ENCODE measurements at regions not wholly inside any gene's neighbourhood (a gene's known extent, or its start where the extent isn't known, plus 50 kb on each side); places are given as distances from the start of the nearest gene placed in this dataset.

- Histone ChIP-seq H4K20me1 (ENCODE audit: low read depth, low read length) (no peaks in the 10 kb centered on the region), H3K36me3 (ENCODE audit: low read length) (no peaks in the 10 kb centered on the region), H3K27me3 (ENCODE audit: low read length) (no peaks in the 10 kb centered on the region), H3K27ac (ENCODE audit: low read depth, low read length) (no peak overlapping the region), H3K9ac (ENCODE audit: low read length) (no peak overlapping the region), H3K9me3 (ENCODE audit: insufficient read depth, low read length) (peaks cover 8% of the 10 kb centered on the region; the same call in 1 of the 2 replicates), H3K4me3 (ENCODE audit: insufficient read depth, low read length, poor library complexity, severe bottlenecking) (no peak overlapping the region), H3F3A (ENCODE audit: insufficient read depth) (no peaks in the 10 kb centered on the region), H3K4me2 (ENCODE audit: low read depth, low read length, poor library complexity, severe bottlenecking) (no peak overlapping the region), H3K9me2 (replicated peaks; ENCODE audit: insufficient read depth, low read length) (no peaks in the 10 kb centered on the region), H3K79me2 (ENCODE audit: insufficient read depth, low read length) (no peaks in the 10 kb centered on the region), H2AFZ (ENCODE audit: low read depth, low read length, severe bottlenecking) (no peak overlapping the region)
- TF ChIP-seq CTCF (IDR thresholded peaks at IDR 0.05; ENCODE audit: insufficient read depth, low read length, poor library complexity, severe bottlenecking) = no peak
- no peak for TF ChIP-seq EZH2phosphoT487 (conservative IDR thresholded peaks at IDR 0.05; ENCODE audit: low read length)
These were observed 167.5 kb upstream of the FREM2 start for GRCh38 chr13:38519229-38519911.

GRCh38 chr13:38520041-38520440 lies 166.8 kb upstream of the FREM2 start:
- Histone ChIP-seq H3K36me3 (ENCODE audit: low read length) (no peaks in the 10 kb centered on the region), H3K27me3 (ENCODE audit: low read length) (no peaks in the 10 kb centered on the region), H3K4me3 (ENCODE audit: insufficient read depth, low read length, poor library complexity, severe bottlenecking) (no peak overlapping the region), H3K4me2 (ENCODE audit: low read depth, low read length, poor library complexity, severe bottlenecking) (no peak overlapping the region), H3K79me2 (ENCODE audit: insufficient read depth, low read length) (no peaks in the 10 kb centered on the region), H3F3A (ENCODE audit: insufficient read depth) (no peaks in the 10 kb centered on the region), H3K9me3 (ENCODE audit: insufficient read depth, low read length) (peaks cover 8% of the 10 kb centered on the region; the same call in 1 of the 2 replicates), H2AFZ (ENCODE audit: low read depth, low read length, severe bottlenecking) (no peak overlapping the region), H4K20me1 (ENCODE audit: low read depth, low read length) (no peaks in the 10 kb centered on the region), H3K9ac (ENCODE audit: low read length) (no peak overlapping the region), H3K27ac (ENCODE audit: low read depth, low read length) (no peak overlapping the region), H3K9me2 (replicated peaks; ENCODE audit: insufficient read depth, low read length) (no peaks in the 10 kb centered on the region)
- TF ChIP-seq EZH2phosphoT487 (conservative IDR thresholded peaks at IDR 0.05; ENCODE audit: low read length) = no peak
- no peak for TF ChIP-seq CTCF (IDR thresholded peaks at IDR 0.05; ENCODE audit: insufficient read depth, low read length, poor library complexity, severe bottlenecking)

GRCh38 chr13:38527140-38527539 lies 159.7 kb upstream of the FREM2 start:
- Histone ChIP-seq H3K4me3 (ENCODE audit: insufficient read depth, low read length, poor library complexity, severe bottlenecking) (no peak overlapping the region), H3K9me3 (ENCODE audit: insufficient read depth, low read length) (no peaks in the 10 kb centered on the region), H3K4me2 (ENCODE audit: low read depth, low read length, poor library complexity, severe bottlenecking) (no peak overlapping the region), H3K27ac (ENCODE audit: low read depth, low read length) (no peak overlapping the region), H3K9me2 (replicated peaks; ENCODE audit: insufficient read depth, low read length) (no peaks in the 10 kb centered on the region), H3K36me3 (ENCODE audit: low read length) (no peaks in the 10 kb centered on the region), H3K79me2 (ENCODE audit: insufficient read depth, low read length) (no peaks in the 10 kb centered on the region), H3F3A (ENCODE audit: insufficient read depth) (no peaks in the 10 kb centered on the region), H2AFZ (ENCODE audit: low read depth, low read length, severe bottlenecking) (no peak overlapping the region), H3K9ac (ENCODE audit: low read length) (no peak overlapping the region), H4K20me1 (ENCODE audit: low read depth, low read length) (no peaks in the 10 kb centered on the region), H3K27me3 (ENCODE audit: low read length) (no peaks in the 10 kb centered on the region)
- TF ChIP-seq CTCF (IDR thresholded peaks at IDR 0.05; ENCODE audit: insufficient read depth, low read length, poor library complexity, severe bottlenecking) (no peak), EZH2phosphoT487 (conservative IDR thresholded peaks at IDR 0.05; ENCODE audit: low read length) (no peak)

Data from SU-DHL-6 (cell line).